Fibroblast of villous mesenchyme (primary cell): ENCODE measurements at regions not wholly inside any gene's neighbourhood (a gene's known extent, or its start where the extent isn't known, plus 50 kb on each side); places are given as distances from the start of the nearest gene placed in this dataset.
A peak's percentile ranks its signal among the peaks of the same experiment; 100 is the strongest.

Experiments used
- DNase-seq: peaks from one replicate; pipeline ENCODE4 v3.0.0-alpha.2; 2010; ENCODE audit warnings: low read depth
- H3K4me3 ChIP-seq: 2 replicates; pipeline ENCODE4 v1.5.1; 2011; ENCODE audit warnings: low read depth, mild to moderate bottlenecking, low read length
- TF ChIP-seq, protein P1 (sequence below): IDR thresholded peaks from 2 replicates; pipeline ENCODE4 v1.5.1; 2012; ENCODE audit warnings: low read depth, mild to moderate bottlenecking, low read length; ENCODE audit not compliant: insufficient read depth

DNA sequence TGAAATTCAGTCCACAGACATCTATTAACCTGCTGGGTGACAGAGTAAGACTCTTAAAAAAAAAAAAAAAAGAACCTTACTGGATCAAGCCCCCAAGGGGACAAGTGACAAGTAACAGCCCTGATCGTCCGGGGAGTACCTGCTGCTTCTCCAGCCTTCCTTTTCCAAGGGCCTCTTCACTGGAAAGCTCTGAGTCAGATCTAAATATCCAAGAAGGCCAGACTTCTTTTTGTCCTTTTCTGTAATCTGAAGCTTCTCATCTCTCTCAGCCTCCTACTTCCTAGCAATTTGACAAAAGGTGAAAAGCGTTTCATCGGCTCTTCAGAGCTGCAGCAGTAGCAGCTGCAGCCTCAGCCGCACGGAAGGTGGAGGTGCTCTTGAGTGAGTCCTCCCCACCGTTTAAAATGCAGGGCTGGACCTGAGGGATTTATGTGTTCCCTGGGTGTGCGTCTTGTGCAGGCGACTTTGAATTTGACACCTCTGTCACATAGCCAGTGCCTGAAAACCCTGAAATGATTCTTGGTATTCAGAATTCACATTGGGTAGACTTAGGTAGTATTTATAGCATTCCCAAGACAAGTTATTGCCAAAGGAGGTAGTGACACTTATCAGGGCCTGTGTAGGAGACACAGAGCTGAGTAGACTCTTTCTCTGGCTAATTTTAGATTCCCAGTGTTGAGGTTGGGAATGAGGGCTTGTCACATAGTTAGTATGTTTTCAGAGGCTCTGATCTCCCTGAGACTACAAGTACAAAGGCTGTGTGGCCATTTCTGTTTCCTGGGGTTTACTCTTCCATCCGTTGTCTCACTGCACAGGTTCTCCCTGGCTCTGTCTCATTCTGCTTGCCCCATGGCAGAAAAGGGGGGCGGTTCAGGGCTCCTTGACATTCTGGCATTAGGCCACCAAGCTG lies 291.2 kb upstream of the C2CD4B start:
- DNase-seq = no peak
- H3K4me3 ChIP-seq = no peak overlapping the region
- TF ChIP-seq, protein P1, sequence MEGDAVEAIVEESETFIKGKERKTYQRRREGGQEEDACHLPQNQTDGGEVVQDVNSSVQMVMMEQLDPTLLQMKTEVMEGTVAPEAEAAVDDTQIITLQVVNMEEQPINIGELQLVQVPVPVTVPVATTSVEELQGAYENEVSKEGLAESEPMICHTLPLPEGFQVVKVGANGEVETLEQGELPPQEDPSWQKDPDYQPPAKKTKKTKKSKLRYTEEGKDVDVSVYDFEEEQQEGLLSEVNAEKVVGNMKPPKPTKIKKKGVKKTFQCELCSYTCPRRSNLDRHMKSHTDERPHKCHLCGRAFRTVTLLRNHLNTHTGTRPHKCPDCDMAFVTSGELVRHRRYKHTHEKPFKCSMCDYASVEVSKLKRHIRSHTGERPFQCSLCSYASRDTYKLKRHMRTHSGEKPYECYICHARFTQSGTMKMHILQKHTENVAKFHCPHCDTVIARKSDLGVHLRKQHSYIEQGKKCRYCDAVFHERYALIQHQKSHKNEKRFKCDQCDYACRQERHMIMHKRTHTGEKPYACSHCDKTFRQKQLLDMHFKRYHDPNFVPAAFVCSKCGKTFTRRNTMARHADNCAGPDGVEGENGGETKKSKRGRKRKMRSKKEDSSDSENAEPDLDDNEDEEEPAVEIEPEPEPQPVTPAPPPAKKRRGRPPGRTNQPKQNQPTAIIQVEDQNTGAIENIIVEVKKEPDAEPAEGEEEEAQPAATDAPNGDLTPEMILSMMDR = no peak

- no peak for DNase-seq
- TF ChIP-seq, protein P1 = no peak
- H3K4me3 ChIP-seq = no peak overlapping the region
Measured at GRCh38 chr15:62457100-62457499, 292.0 kb upstream of the C2CD4B start.

- H3K4me3 ChIP-seq = no peak overlapping the region
- TF ChIP-seq, protein P1 = no peak
- DNase-seq = no peak
Measured at GRCh38 chr15:62459875-62460274, 294.8 kb upstream of the C2CD4B start.

GRCh38 chr15:62462268-62462667 lies 297.2 kb upstream of the C2CD4B start:
- no peak overlapping the region for H3K4me3 ChIP-seq
- DNase-seq = no peak
- TF ChIP-seq, protein P1 = no peak

DNA sequence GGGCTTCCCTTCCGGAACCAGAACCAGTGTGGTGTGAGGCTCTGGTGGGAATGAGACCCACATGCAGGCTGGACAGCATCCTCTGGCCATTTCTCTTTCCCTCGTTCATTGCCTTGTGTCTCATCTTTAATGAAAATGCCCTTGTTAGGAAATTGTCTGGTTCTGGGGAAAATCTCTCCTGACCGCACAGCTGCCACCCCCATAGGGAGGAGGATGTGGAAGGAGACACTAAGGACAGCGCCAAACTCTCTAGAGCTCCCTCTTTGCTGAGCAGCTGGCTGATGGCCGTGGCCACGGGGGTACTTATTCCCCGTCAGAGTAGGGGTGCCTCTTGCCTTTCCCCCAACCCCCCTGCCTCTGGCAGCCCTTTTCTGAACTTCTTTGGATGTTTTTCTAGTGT lies 297.6 kb upstream of the C2CD4B start:
- no peak overlapping the region for H3K4me3 ChIP-seq
- DNase-seq = peak; percentile 52
- TF ChIP-seq, protein P1 = no peak

DNA sequence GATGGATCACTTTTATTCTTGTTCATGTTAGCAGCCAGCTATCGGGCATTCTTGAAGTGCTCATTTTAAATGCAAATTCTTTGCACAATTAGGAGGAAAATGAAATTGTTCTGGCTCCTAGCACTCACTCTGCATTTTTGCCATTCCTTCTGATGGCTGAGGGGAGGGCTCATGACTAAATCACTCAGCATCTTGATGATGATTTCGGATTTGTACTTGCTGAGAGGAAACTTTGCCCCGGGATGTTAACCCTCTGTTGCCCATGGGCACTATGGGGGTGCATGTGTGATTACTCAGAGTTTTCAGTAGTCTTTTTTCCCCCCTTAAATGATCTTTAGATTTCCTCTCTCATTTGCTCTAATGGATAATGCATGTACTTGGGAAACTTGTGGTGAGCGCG lies 299.6 kb upstream of the C2CD4B start:
- H3K4me3 ChIP-seq = no peak overlapping the region
- no peak for DNase-seq
- TF ChIP-seq, protein P1 = no peak
